GM19035 (cell line): ENCODE measurements at regions not wholly inside any gene's neighbourhood (a gene's known extent, or its start where the extent isn't known, plus 50 kb on each side); places are given as distances from the start of the nearest gene placed in this dataset.
"Not testable (repeated sequence)": the region's sequence is repeated elsewhere in the genome, so short reads cannot be mapped to it uniquely, and the experiment has no call there.

Experiments
- ATAC-seq: cut with Tn5 transposase; IDR thresholded peaks from one replicate; pipeline ENCODE4 v1.9.1; 2021; ENCODE audit not compliant: unreplicated experiment

DNA sequence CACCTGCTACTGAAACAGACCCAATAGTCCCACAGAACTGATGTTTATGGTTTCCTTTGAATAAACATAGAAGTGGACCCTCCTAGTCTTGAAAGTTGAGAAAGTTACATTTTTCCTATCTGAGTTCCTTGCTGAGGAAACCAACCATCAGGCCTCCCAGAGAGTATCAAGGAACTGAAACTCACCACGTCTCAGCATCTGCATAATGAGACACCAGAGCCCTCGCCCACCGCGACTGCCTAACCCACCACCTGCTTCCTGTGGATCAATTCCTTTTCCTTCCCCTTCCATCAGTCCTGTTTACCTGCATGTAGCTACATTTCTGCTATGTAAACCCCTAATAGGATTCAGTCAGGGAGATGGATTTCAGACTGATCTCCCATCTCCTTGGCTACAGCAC lies 443.2 kb upstream of the TMEM132C start:
- ATAC-seq: no peak

DNA sequence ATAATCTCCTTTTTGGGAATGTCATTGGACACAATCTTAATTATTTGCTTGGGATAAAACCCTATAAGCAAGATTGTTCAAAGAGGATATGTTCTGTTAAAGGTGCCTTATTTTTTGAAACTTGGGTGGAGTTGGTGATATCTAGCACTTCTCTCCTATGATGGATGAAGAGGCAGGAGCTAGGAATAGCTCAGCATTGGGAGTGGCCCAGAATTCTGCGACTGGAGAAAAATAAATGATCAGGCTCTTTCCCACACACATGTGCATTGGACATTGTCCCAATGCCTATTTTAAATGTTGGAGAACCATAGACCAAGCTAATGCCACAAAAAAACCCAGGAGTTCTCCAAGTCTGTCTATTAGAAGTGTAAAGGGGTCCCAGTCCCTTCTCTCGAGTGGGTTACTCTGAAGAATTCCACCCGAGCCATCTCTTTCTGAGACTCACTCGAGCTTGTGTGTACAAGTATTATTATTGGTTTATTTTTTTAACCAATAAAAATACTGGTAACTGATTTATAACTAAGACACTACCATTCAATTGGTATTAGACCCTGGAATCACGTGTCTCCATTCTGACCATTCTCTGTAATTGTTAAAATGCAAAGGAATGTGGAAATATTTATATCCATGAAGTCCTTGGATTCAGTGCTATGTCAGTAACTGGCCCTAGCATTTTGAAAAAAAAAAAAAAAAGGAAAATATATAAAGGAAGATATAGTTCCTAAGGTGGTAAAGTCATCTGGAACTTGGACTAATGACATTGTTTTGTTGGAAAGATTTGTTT lies 437.5 kb upstream of the TMEM132C start:
- ATAC-seq: no peak

DNA sequence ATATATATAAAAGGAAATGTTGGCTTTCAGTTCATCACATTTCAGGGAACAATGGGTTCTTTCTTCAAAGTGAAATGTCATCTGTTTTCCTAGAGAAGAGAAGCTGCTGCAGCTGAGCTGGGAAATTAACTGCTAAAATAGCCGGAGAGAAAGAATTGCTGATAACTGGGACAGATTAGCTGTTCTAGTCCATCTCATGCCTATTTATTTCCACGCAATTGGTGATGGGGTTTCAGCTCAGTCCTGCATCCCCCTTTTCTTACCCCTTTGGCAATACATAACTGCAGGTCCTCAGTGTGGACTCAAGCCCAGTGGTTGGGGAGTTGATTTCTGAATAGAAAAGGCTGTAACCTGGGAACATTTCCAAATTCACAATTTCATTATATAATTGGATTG lies 436.9 kb upstream of the TMEM132C start:
- no peak for ATAC-seq

DNA sequence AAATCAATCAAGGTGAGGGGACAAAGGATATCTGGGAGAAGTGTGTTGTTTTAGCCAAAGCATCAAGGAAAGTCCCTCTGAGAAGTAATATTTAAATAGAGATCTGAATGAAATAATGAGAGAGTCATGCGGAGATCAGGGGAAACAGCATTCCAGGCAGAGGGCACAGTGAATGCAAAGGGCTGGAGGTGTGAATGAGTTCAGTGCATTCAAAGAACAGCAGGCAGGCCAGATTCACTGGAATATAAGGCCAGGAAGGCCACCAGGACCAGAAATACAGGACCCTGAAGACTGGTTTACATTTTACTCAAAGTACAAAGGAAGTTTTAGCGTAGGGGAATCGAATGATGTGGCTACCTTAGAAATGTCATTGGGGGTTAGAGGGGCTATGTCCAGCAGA lies 436.2 kb upstream of the TMEM132C start:
- ATAC-seq: no peak

DNA sequence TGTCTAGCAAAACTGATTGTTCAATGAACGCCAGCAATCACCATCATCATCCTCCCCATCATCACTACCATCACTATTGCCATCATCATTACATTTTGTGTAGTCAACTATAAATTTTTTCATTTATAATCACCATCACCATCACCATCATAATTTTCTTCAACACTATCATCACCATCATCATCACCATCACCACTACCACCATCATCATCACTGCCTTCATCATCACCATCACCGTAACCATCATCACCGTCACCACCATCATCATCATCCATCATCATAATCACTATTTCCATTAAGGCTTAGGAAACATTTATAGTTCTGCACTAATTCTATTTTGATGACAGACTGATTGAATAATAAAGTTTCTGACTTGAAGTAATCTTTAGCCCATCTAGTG lies 434.8 kb upstream of the TMEM132C start:
- ATAC-seq: no peak

DNA sequence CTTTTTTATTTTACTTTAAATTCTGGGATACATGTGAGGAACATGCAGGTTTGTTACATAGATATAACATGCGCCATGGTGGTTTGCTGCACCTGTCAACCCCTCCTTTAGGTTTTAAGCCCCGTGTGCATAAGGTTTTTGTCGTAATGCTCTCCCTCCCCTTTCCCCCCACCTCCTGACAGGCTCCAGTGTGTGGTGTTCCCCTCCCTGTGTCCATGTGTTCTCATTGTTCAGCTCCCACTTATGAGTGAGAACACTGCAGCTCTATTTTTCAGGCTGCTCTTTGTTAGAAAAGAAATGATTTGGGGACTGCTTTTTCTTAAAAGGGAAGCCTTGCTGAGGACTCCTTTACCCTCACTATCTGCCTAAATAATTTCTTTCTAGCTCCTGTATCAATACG lies 430.2 kb upstream of the TMEM132C start:
- not testable (repeated sequence) for ATAC-seq

DNA sequence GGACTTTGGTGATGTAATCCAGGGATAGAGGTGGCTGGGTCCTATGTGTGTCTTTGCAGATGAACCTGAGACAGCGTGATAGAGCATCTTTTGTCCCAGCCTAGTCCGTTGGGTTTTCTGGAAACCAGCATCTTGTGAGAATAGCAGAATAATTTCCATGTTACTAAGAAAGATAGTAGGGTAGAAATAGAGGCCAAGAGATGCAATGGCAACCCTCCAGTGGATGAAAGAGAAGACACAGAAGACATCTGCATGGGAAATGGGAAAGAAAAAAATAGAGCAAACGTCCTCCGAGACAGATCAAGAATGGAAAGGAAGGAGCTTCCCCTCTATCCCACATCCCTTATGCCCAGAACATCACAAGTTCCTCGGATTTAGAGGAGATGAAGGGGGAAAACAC lies 409.3 kb upstream of the TMEM132C start:
- no peak for ATAC-seq

DNA sequence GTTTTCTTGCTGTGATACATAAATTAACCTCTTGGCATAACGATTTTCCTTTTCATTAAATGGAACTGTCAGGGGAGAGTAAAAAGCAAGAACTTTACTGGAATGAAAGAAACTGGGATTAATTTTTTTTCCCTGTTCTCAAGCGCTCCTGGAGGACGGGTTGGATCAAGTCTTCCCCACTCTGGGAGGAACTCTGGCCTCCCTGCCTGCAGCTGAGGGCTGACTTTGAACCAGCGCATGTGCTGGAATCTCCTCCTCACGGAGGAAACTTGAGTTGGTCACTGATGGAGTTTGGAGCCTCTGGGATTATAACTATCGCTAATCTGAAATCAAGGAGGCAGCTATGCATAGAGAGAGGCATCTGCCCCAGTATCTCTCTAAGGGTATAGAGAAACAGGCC lies 406.4 kb upstream of the TMEM132C start:
- no peak for ATAC-seq

DNA sequence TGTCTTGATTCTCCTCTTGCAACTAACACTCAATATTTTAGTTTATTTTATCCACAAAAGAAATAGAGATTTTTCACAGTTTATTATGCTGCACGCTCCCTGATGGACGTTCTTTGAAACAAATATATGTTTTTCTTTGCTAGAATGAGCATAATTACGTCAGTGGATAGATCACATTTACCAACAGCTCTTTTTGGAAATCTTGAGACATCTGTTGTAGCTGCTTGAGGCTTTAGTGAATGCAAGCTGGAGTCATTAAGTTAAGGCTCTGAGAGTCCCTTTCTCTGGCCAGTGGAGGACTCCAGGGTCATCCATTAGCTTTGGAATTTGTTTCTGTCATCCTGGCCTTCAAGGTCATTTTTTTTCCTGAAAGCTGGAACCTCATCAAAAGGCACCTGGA lies 405.6 kb upstream of the TMEM132C start:
- ATAC-seq: no peak

DNA sequence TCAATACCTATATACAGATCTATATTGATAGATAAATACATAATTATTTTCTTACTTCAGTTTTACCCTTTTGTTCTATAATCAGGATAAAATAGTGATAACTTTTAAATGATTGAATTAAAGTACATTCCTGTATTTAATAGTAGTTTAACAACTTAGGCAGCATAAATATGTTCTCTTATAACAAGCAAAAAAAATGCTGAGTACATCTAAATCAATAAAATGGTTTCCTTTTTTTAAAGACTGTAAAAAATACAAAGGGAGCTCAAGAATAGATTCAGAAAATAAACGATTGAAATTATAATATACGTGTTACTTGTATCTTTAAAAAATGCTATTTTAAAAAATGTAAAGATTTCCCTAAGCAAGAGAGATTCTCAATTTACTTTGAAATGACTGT lies 393.7 kb upstream of the TMEM132C start:
- no peak for ATAC-seq

DNA sequence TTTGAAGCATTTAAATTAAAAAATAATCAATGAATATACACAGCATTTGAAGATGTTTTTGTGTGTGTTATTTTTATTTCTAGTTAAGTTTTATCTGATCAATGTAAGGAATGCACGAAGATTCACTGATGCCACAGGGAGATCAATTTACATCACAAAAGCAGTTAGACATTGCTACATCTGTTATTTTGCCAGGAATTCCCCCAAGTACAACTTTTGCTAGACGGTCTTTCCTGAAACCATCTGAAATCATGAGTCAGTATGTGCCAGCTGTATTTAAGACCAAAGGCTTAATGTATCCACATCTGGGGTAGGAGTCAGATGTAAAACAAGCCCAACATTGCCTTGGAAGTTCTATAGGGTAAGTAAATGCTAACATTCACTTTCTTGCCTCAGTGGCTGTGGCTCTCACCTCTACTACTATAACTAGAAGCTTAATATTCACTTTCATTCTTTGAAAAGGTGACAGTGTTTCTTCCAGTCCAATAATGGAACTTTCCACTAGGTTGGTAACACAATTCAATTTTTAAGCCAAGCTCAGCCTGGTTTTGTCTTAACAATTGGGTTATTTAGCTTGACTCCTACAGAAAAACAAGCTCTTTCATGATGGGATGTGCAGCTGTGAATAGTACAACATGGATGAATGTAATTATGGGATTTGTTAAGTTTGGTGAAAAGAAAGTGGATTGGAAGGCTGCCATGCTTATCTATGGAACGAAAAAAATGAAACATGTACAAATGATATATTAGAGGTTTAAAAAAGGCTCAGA lies 385.4 kb upstream of the TMEM132C start:
- ATAC-seq: no peak

DNA sequence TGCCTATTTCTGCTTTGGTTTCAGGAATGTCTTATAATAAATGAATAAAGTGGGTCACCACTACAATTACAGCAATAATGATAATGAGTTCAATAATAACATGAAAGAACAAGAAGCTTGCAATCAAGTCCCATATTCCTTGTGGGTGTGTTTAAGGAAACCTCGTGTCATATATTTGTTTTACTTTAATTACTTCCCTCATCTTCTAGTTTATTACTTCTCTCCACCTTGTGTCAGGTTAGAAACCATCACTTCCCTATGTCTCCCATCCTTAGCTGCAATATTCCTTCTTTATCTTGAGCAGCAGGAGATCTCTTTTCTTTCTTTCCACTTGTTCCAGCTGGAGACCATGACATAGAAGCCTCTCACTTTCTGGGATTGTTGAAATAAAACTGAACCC lies 384.0 kb upstream of the TMEM132C start:
- ATAC-seq: no peak

DNA sequence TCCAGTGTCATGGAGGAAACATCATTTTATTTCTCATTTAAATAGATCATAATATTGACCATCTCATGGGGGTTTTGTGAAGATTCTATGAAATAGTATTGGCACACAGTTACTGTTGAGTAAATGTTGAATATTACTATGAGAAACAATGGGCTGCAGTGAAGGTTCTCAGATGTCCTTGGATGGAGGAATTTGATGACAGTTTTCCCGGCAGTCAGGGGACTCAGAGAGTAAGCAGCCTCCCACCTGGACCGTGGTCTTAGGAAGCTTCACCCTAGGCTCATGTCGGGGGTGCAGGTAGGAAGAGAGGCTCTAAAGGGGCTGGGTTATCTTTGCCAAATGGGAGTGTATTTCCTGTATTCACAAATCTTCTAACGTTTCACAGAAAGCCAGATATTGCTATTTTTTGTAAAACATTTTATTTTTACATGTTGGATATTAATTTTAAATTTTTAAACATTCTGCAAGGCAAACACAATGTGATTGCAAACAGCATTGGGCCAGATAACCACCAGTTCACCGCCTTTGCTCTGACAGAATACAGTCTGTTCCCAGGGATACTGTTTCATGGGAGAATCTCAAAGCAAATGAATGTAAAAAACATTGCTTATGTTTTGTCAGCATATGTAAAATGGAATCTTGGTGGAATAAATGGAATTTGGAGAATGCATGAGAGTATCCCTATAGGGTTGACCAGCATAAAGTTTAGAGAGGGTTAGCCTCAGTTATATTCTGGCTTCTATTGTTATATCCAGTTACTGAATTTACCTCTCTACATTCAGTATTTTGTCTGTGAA lies 380.8 kb upstream of the TMEM132C start:
- no peak for ATAC-seq

DNA sequence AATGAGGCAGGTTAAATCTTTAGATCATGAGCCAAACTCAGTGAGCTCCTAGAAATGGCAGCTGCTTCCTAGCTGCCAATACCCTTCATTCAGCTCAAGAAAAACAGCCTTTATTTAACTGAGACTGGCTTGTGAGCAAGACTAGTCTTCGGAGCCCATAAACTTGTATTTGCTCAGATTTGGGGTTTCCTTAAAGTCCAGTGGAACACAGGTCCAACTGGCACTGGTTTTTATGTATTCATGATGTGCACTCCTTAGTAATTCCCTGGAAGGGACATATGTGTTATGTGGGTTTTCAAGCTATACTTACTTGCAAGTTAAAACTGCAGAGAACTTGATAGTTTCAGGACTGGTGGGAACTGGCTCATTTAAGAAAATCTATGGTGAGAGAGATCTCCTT lies 380.1 kb upstream of the TMEM132C start:
- no peak for ATAC-seq

DNA sequence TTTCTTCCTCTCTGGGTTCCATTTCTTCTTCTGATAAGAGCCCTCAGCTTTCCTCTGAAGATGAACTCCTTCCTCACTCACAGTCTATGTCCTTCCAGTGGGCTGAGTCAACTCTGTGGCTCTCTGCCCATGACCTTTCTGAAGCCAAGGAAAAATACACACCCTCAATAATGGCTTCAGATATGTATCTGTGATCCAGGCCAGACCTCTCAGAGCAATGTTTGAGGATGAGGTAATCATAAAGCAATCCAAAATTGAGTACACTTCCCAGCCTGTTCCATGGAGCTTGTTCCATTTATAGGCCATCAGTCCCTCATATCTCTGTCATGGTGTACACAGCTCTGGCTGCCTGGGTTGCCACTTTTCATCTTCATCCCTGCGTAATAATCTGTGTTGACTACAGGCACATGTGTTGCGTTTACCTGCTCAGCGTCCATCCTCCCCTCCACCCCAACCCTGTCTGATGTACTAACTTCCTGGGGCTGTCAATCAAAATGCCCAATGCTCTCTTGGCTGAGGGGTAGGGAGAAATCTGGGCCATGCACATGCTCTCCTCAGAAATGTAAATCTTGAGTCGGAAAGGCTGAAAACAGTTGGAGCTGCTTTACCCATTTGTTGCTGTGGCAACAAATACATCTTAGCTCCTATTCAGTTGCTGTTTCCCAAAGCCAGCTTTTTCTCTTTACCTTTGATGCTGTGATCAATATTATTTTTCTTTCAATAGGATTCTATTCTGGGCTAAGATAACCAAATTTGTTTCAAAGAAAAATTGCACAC lies 377.8 kb upstream of the TMEM132C start:
- ATAC-seq: no peak

DNA sequence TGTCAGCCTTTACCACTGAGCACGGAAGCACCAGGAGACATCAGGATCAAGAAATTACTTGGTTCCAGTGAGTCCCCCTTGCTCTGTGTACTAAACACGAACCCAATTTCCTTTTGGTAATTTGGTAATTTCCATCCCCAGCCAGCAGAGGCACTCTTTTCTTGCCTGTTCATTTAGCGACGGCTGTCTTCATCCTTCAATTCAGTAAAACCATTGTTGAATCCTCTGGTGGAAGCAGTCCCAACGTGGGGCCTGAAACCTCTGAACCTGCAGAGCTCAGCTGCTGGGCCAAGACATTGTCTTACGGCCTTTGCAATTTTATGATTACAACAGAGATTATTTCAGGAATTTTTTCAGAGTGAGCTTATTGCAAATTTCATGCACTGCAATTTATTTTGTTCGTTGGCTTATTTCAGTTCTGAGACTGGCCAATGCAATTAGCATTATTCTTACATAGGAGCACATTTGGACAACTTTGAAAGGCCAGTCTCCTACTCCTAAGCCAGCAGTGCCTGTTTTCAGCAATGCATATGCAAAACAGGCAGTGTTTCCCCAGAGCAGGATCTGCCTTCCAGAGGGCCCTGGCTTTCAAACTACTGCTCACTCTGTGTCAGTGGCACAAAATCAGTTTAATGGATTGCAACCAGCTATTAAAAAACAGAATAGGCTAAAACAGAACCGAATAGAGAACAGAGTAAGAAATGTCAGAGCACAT lies 372.9 kb upstream of the TMEM132C start:
- ATAC-seq: no peak

DNA sequence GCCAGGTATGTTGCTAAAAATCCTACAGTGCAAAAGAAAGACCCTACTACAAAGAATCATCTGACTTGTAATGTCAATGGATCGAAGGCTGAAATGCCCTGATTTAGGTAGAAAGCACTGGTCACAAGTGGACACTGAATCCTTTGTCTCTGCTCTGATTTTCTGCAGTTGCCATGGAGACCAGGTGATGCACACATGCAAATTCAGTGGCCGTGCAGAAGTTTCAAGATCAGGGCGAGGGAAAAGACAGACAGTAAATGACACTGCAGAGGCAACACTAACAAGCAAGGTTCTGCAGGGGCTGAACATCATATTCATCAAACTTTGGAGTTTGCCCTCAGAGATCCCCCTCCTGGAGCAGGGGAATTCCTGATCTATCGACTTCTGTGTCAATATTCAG lies 370.3 kb upstream of the TMEM132C start:
- no peak for ATAC-seq

DNA sequence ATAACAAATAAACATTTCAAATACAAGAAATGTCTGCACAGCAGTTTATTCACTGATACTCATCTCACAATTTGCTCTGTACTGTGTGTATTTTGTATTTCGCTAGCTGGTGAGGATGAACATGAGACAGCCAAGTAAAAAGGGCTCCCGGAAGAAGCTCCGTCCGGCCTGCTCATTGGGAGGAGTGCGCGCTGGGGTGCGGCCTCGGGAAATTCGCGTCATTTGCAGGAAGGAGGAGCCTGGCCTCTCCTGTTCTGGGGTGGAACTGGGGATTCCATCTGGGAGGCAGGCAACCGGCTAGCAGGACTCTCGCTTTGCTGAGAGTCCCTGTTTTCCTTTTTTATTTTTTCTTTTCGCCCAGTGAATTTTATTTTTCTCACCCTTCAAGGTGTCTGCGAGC lies 368.4 kb upstream of the TMEM132C start:
- no peak for ATAC-seq

DNA sequence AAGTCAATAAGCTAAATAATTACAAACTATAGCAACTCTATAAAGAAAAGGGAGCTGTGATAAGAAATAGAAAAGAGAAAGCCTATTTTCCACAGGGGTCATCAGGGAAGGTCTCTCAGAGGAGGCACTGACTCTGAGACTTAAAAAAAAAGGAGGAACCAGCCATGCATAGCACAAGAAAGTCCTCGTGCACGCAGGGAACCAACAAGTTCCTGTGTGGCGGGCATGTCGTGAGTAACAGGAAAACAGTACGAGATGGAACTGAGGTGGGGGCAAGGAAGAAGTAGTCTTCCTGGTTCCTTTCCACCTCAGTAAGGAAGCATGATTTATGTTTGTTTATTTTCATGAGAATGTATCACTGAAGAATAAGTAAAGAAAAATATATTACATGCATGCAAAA lies 367.0 kb upstream of the TMEM132C start:
- no peak for ATAC-seq

DNA sequence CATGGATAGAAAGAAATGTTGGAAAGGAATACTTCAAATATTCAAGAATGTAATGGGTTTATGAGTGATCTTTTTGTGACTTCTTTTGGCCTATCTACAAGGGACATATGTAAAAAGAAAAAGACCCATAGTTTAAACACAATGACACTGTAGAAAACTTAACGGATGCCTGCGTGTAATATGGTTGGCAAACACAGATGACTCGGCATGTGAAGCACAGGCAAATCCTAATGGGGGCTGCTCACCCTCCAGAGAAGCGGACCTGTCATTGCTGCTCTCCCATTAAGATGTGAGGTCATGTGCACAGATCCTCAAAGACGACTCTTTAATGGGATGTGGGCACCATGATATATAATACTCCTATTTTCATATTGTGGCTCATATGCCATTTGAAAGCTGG lies 366.6 kb upstream of the TMEM132C start:
- no peak for ATAC-seq
